ENCODE measurements at regions not wholly inside any gene's neighbourhood (a gene's known extent, or its start where the extent isn't known, plus 50 kb on each side); places are given as distances from the start of the nearest gene placed in this dataset.

- no peak for TF ChIP-seq CTCF (IDR thresholded peaks at IDR 0.05)
- no peak for TF ChIP-seq POLR2A (IDR thresholded peaks at IDR 0.05)
These were observed 89.5 kb downstream of the DLL1 start for GRCh38 chr6:170201361-170201760.
